ENCODE measurements at regions not wholly inside any gene's neighbourhood (a gene's known extent, or its start where the extent isn't known, plus 50 kb on each side); places are given as distances from the start of the nearest gene placed in this dataset.

GRCh38 chr4:132596186-132596585 is 552.9 kb upstream of the PCDH10 start:
- H3K4me2 ChIP-seq (ENCODE audit: low read length): no peak overlapping the region
- H3K27me3 ChIP-seq (ENCODE audit: insufficient read depth, low read depth, low read length): no peaks in the 10 kb centered on the region
- no peak overlapping the region for H3K4me3 ChIP-seq (ENCODE audit: low read length)
- no peaks in the 10 kb centered on the region for H3K79me2 ChIP-seq (replicated peaks; ENCODE audit: insufficient read depth, low read length)
- no peak overlapping the region for H3K9ac ChIP-seq (ENCODE audit: low read length)
- no peak overlapping the region for H2AFZ ChIP-seq (ENCODE audit: low read depth, low read length)
- H4K20me1 ChIP-seq (ENCODE audit: insufficient read depth): no peaks in the 10 kb centered on the region
- no peaks in the 10 kb centered on the region for H3K36me3 ChIP-seq (ENCODE audit: insufficient read depth, low read length)
- H3K9me2 ChIP-seq (ENCODE audit: insufficient read depth, low read length): no peaks in the 10 kb centered on the region
- no peaks in the 10 kb centered on the region for H3K9me3 ChIP-seq (ENCODE audit: low read length)
- TF ChIP-seq TAF1 (IDR thresholded peaks at IDR 0.05; ENCODE audit: low read depth): no peak
- no peak for TF ChIP-seq MXI1 (conservative IDR thresholded peaks at IDR 0.05; ENCODE audit: poor library complexity, severe bottlenecking)
- TF ChIP-seq EP300 (conservative IDR thresholded peaks at IDR 0.05; ENCODE audit: poor library complexity, severe bottlenecking): no peak
- TF ChIP-seq EZH2 (IDR thresholded peaks at IDR 0.05; ENCODE audit: borderline replicate concordance, insufficient read depth, low read length, poor library complexity, severe bottlenecking): no peak
- TF ChIP-seq RAD21 (conservative IDR thresholded peaks at IDR 0.05): no peak
- no peak for TF ChIP-seq POLR2AphosphoS5 (IDR thresholded peaks at IDR 0.05)
- no peak overlapping the region for H3K27ac ChIP-seq (ENCODE audit: low read length)
- no peaks in the 10 kb centered on the region for H3F3A ChIP-seq (ENCODE audit: insufficient read depth, low read length, poor library complexity, severe bottlenecking)

- H3K36me3 ChIP-seq (ENCODE audit: insufficient read depth, low read length): no peaks in the 10 kb centered on the region
- H3K4me3 ChIP-seq (ENCODE audit: low read length): no peak overlapping the region
- H4K20me1 ChIP-seq (ENCODE audit: insufficient read depth): no peaks in the 10 kb centered on the region
- H3K27ac ChIP-seq (ENCODE audit: low read length): no peak overlapping the region
- TF ChIP-seq EP300 (conservative IDR thresholded peaks at IDR 0.05; ENCODE audit: poor library complexity, severe bottlenecking): no peak
- TF ChIP-seq CTCF (IDR thresholded peaks at IDR 0.05; ENCODE audit: poor library complexity, severe bottlenecking): no peak
- no peak for TF ChIP-seq RAD21 (conservative IDR thresholded peaks at IDR 0.05)
- TF ChIP-seq MXI1 (conservative IDR thresholded peaks at IDR 0.05; ENCODE audit: poor library complexity, severe bottlenecking): no peak
- no peak for TF ChIP-seq EZH2 (IDR thresholded peaks at IDR 0.05; ENCODE audit: borderline replicate concordance, insufficient read depth, low read length, poor library complexity, severe bottlenecking)
- no peak for TF ChIP-seq REST (IDR thresholded peaks at IDR 0.05; ENCODE audit: borderline replicate concordance)
- no peak for TF ChIP-seq TAF1 (IDR thresholded peaks at IDR 0.05; ENCODE audit: low read depth)
- no peak for TF ChIP-seq POLR2AphosphoS5 (IDR thresholded peaks at IDR 0.05)
- no peak for TF ChIP-seq SMC3 (conservative IDR thresholded peaks at IDR 0.05; ENCODE audit: poor library complexity)
- no peaks in the 10 kb centered on the region for H3K9me3 ChIP-seq (ENCODE audit: low read length)
- no peaks in the 10 kb centered on the region for H3K27me3 ChIP-seq (ENCODE audit: insufficient read depth, low read depth, low read length)
- H3K9me2 ChIP-seq (ENCODE audit: insufficient read depth, low read length): no peaks in the 10 kb centered on the region
- no peak overlapping the region for H2AFZ ChIP-seq (ENCODE audit: low read depth, low read length)
- H3K79me2 ChIP-seq (replicated peaks; ENCODE audit: insufficient read depth, low read length): no peaks in the 10 kb centered on the region
- no peak overlapping the region for H3K4me2 ChIP-seq (ENCODE audit: low read length)
- no peak overlapping the region for H3K9ac ChIP-seq (ENCODE audit: low read length)
- H3F3A ChIP-seq (ENCODE audit: insufficient read depth, low read length, poor library complexity, severe bottlenecking): no peaks in the 10 kb centered on the region
Observed at GRCh38 chr4:132605551-132605950, 543.5 kb upstream of the PCDH10 start.
